ENCODE measurements at regions not wholly inside any gene's neighbourhood (a gene's known extent, or its start where the extent isn't known, plus 50 kb on each side); places are given as distances from the start of the nearest gene placed in this dataset.
"Not testable (repeated sequence)": the region's sequence is repeated elsewhere in the genome, so short reads cannot be mapped to it uniquely, and the experiment has no call there.

DNA sequence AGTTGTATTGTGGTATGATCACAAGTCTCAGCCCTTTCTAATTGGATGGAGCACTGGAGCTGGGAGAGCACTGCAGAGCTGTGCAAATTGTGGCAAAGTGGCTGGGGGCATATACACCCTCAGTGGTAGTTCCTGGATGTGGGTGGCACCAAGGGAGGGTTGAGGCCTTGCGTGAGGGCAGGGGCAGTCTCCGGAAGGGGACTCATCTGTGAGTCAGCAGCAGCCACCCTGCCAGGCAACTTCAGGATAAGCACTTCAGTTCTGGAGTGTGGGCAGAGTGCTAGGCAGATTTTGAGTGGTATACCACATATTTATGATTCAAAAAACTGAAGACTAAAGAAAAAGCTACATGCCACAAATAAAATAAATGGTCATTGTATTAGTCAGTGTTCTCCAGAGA lies 210.5 kb downstream of the ETV1 start:
- Mint-ChIP-seq H3K4me3 (no peak overlapping the region), H3K27ac (no peak overlapping the region), H3K9me3 (no peaks in the 10 kb centered on the region), H3K36me3 (no peaks in the 10 kb centered on the region), H3K4me1 (no peaks in the 10 kb centered on the region), H3K27me3 (no peaks in the 10 kb centered on the region)
- DNase-seq (no peak), ATAC-seq (ENCODE audit: low read depth in 2 of 2) (no peak)

DNA sequence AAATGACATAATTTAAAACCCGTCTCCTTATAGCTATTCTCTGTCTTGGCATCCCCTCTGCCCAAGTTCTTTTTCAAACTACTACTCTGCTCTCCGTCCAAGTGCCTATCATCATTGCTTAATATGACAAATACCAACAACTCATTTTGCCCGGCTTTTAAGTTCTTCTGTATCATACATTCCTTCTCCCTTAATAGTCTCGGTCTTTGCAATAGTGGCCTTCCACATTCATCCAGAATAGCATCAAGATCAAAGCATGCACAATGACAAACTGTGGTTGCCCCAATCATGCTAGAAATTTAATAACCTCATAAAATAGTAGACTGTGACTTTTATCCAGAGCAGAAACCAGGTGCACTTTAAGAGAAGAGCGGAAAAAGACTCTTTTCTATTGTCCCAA lies 198.9 kb downstream of the ETV1 start:
- H3K27ac Mint-ChIP-seq, result no peak overlapping the region
- no peak for ATAC-seq (ENCODE audit: low read depth in 2 of 2)

DNA sequence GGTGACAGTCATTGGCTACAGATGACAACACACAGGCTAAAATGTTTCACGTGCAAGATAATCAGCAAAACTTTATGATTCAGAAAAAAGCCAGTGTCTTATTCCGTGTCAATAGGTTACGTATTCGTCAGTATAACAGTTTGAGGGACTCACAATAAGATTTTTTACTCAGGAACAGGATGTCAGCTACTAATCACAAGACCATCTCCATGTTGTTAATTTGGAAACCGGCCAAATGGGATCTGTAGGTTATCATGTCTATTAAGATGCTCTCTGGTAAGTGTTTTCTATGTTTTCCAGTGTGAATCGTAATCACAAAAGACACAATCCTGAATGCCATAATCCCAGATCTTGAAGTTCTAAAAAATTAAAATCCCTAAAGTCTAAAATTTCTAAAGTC lies 197.3 kb downstream of the ETV1 start:
- Mint-ChIP-seq H3K27ac (no peak overlapping the region), H3K4me1 (no peaks in the 10 kb centered on the region), H3K4me3 (no peak overlapping the region), H3K36me3 (no peaks in the 10 kb centered on the region), H3K9me3 (peaks cover 0 to 1% (median 0%) of the 10 kb centered on the region in 7 donors), H3K27me3 (no peaks in the 10 kb centered on the region)
- no peak for ATAC-seq (ENCODE audit: low read depth in 2 of 2)
- DNase-seq, result no peak

More for the DNA sequence above, 198.9 kb downstream of the ETV1 start:
- Mint-ChIP-seq H3K27me3 (no peaks in the 10 kb centered on the region), H3K9me3 (peaks cover 0 to 3% (median 0%) of the 10 kb centered on the region in 7 donors), H3K4me3 (no peak overlapping the region), H3K36me3 (no peaks in the 10 kb centered on the region), H3K4me1 (no peaks in the 10 kb centered on the region)
- no peak for DNase-seq

DNA sequence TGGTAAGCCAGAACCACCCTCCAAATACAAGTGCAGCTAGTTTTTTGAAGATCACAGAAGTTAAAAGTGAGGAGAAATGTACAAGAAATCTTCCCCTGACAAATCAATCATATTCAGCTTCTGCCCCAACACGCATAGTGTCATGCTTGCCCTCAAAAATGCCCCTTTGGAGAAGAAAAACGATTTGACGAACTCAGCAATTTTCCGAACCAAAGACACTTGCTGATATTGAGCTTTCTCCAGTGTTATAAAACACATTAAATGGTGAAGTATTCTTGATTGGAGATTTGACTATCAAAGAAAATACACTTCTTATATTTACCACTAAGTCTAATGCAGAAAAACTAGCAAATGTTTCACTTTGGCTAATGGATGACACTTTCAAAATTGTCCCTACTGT lies 195.5 kb downstream of the ETV1 start:
- Mint-ChIP-seq H3K27me3 (no peaks in the 10 kb centered on the region), H3K9me3 (peaks cover 0 to 5% (median 0%) of the 10 kb centered on the region in 7 donors), H3K27ac (no peak overlapping the region), H3K4me3 (no peak overlapping the region), H3K4me1 (no peaks in the 10 kb centered on the region), H3K36me3 (no peaks in the 10 kb centered on the region)
- ATAC-seq (ENCODE audit: low read depth in 2 of 2) (no peak), DNase-seq (no peak)

DNA sequence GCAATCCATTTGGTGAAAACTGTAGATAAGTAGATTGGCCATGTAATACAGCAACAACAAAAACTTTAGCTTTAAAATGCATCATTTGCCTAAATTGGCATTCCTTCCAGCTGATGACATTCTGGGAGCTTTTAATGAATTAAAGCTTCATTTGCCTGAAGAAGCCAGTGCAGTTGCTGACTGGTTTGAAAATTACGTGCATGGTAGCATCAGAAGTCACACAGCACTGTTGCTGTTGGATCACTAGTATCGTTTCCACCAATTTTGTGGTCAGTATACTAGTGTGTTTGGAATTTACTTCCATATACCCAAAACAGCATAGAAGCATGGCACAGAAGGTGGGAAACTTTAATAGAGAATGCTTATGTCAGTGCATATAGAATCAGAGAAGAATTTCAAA lies 194.9 kb downstream of the ETV1 start:
- Mint-ChIP-seq H3K4me1 (no peaks in the 10 kb centered on the region), H3K4me3 (no peak overlapping the region), H3K9me3 (peaks cover 0 to 5% (median 0%) of the 10 kb centered on the region in 7 donors), H3K36me3 (no peaks in the 10 kb centered on the region), H3K27me3 (no peaks in the 10 kb centered on the region), H3K27ac (no peak overlapping the region)
- DNase-seq, result no peak
- no peak for ATAC-seq (ENCODE audit: low read depth in 2 of 2)

DNA sequence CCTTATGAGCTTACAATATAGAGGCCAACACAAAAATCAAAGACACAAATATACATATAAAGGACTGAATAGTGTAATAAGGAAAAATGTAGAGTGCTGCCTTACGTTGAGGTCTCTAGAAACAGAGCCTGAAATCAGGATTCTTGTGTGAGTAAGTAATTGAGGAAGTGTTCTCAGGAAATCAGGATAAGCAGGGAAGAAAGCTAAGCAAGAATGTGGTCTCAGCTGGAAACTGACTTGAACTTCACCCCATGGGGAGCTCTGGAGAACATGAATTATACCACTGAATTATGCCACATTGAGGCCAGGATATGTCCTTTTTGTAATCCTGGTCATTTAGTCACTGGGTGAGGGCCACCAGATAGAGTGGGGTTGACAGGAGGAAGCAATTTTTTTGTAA lies 191.9 kb downstream of the ETV1 start:
- Mint-ChIP-seq H3K27me3 (no peaks in the 10 kb centered on the region), H3K9me3 (peaks cover 0 to 6% (median 0%) of the 10 kb centered on the region in 7 donors), H3K36me3 (no peaks in the 10 kb centered on the region), H3K27ac (no peak overlapping the region), H3K4me1 (no peaks in the 10 kb centered on the region), H3K4me3 (no peak overlapping the region)
- DNase-seq, result no peak
- no peak for ATAC-seq (ENCODE audit: low read depth in 2 of 2)

DNA sequence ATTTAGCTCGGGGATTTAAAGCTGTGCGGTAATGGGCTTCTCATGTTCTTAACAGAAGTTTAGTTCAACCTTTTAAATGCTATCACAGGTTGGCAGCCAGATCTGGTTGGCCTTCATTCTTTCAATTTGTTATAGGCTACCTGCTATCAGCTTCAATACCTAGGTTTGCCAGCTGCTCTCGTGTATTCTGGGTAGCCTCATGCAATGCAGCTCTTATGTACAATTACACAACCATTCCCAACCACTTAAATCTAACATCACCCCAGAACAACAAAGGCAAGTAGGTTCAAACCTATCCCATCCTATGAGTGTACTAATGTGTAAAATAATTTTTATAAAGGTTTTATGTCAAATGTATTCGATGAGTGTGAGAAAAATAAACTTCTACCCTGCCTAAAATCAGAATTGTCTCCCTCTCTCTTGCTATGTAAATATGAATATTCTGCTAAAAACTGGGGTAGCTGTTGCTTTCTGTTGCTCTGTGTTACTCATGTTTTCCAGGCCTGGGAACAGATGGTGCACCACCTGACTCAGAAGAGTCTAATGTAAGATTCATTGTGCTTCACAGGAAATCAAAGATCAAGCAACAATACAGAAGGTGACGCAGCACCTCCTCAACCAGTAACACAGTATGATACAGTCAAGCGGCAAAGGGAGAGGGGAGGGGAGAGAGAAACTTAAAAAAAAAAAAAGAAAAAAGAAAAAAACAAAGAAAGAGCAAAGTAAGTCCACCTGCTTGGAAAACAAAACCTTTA lies 188.6 kb downstream of the ETV1 start:
- H3K4me3 Mint-ChIP-seq, result no peak overlapping the region
- H3K4me1 Mint-ChIP-seq, result no peaks in the 10 kb centered on the region
- no peak overlapping the region for H3K27ac Mint-ChIP-seq
- DNase-seq, result no peak
- no peaks in the 10 kb centered on the region for H3K36me3 Mint-ChIP-seq
- H3K9me3 Mint-ChIP-seq, result peaks cover 1 to 13% (median 7%) of the 10 kb centered on the region in 7 donors
- no peak for ATAC-seq (ENCODE audit: low read depth in 2 of 2)
- H3K27me3 Mint-ChIP-seq, result no peaks in the 10 kb centered on the region

DNA sequence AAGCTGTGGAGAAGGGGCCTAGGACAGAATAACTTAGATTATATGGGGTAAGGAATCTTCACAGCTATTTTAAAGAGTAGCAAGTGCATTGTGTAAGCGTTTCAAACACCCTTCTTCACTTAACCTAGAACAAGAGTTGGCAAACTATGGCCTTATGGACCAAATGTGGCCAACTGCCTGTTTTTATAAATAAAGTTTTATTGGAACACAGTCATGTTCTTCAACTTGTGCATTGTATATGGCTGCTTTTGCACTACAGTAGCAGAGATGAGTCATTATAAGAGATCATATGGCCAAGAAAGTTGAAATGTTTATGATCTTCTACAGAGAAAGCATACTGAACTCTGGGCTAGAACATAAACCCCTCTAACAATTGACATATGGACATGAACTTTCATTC lies 187.8 kb downstream of the ETV1 start:
- Mint-ChIP-seq H3K9me3 (peaks cover 4 to 13% (median 9%) of the 10 kb centered on the region in 7 donors), H3K36me3 (no peaks in the 10 kb centered on the region), H3K27ac (no peak overlapping the region), H3K4me1 (no peaks in the 10 kb centered on the region), H3K4me3 (no peak overlapping the region), H3K27me3 (no peaks in the 10 kb centered on the region)
- ATAC-seq (ENCODE audit: low read depth in 2 of 2) (no peak), DNase-seq (no peak)

DNA sequence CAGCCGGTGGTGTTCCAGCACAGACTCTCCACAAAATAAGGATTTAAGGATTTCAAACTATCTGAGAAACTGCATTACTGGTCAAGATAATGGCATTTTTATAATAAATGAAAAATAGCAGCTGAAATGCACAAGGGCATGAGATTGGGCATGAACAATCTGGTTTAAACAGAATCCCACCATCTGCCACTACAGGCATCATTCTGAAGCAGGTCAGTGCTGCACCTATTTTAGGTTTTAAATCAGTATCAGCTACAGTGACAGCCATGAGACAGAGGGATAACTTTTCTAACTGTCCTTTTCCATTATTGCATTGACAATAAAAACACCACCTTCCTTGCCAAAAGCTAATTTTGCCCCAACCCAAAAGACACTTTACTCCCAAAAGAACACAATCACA lies 186.8 kb downstream of the ETV1 start:
- Mint-ChIP-seq H3K4me3 (no peak overlapping the region), H3K9me3 (peaks cover under 1 to 13% (median 9%) of the 10 kb centered on the region in 7 donors), H3K36me3 (no peaks in the 10 kb centered on the region), H3K27ac (no peak overlapping the region), H3K4me1 (no peaks in the 10 kb centered on the region), H3K27me3 (no peaks in the 10 kb centered on the region)
- ATAC-seq (ENCODE audit: low read depth in 2 of 2), result no peak
- no peak for DNase-seq

DNA sequence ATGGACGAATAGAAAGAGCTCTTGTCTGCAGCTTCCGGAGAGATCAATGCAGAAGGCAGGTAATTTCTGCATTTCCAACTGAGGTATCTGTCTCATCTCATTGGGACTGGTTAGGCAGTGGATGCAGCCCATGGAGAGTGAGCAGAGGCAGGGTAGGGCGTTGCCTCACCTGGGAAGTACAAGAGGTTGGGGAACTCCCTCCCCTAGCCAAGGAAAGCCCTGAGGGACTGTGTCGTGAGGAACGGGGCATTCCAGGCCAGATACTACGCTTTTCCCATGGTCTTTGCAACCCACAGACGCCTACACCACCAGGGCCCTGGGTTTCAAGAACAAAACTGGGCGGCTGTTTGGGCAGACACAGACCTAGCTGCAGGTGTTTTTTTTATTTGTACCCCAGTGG lies 186.3 kb downstream of the ETV1 start:
- no peaks in the 10 kb centered on the region for H3K27me3 Mint-ChIP-seq

DNA sequence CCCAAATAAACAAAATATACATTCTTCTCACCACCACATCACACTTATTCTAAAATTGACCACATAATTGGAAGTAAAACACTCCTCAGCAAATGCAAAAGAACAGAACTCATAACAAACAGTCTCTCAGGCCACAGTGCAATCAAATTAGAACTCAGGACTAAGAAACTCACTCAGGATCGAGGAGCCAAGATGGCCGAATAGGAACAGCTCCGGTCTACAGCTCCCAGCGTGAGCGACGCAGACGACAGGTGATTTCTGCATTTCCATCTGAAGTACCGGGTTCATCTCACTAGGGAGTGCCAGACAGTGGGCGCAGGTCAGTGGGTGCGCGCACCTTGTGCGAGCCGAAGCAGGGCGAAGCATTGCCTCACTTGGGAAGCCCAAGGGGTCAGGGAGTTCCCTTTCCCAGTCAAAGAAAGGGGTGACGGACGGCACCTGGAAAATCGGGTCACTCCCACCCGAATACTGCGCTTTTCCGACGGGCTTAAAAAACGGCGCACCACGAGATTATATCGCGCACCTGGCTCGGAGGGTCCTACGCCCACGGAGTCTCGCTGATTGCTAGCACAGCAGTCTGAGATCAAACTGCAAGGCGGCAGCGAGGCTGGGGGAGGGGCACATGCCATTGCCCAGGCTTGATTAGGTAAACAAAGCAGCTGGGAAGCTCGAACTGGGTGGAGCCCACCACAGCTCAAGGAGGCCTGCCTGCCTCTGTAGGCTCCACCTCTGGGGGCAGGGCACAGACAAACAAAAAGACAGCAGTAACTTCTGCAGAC lies 183.2 kb downstream of the ETV1 start:
- peaks cover 0 to 15% (median 8%) of the 10 kb centered on the region in 7 donors for H3K9me3 Mint-ChIP-seq
- ATAC-seq (ENCODE audit: low read depth in 2 of 2); H3K27me3 Mint-ChIP-seq; H3K4me3 Mint-ChIP-seq; H3K36me3 Mint-ChIP-seq; H3K27ac Mint-ChIP-seq; H3K4me1 Mint-ChIP-seq; DNase-seq: not testable (repeated sequence)

More for the DNA sequence above, 186.3 kb downstream of the ETV1 start:
- no peak overlapping the region for H3K4me3 Mint-ChIP-seq
- no peak for DNase-seq
- no peak for ATAC-seq (ENCODE audit: low read depth in 2 of 2)
- H3K27ac Mint-ChIP-seq, result no peak overlapping the region
- H3K4me1 Mint-ChIP-seq, result no peaks in the 10 kb centered on the region
- H3K9me3 Mint-ChIP-seq, result peaks cover 0 to 13% (median 9%) of the 10 kb centered on the region in 7 donors
- H3K36me3 Mint-ChIP-seq, result no peaks in the 10 kb centered on the region

DNA sequence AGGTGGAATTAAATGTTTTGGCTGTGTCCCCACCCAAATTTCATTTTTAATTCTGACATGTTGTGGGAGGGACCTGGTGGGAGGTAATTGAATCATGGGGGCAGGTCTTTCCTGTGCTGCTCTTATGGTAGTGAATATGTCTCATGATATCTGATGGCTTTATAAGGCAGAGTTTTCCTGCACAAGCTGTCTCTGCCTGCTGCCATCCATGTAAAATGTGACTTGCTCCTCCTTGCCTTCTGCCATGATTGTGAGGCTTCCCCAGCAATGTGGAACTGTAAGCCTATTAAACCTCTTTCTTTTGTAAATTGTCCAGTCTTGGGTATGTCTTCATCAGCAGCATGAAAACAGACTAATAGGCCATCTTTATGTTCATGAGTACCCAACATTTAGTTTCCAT lies 172.2 kb downstream of the ETV1 start:
- not testable (repeated sequence) for H3K4me3 Mint-ChIP-seq; H3K27ac Mint-ChIP-seq; ATAC-seq (ENCODE audit: low read depth in 2 of 2); DNase-seq; H3K27me3 Mint-ChIP-seq; H3K4me1 Mint-ChIP-seq; H3K36me3 Mint-ChIP-seq
- H3K9me3 Mint-ChIP-seq, result peaks cover 8 to 31% (median 13%) of the 10 kb centered on the region in 7 donors

DNA sequence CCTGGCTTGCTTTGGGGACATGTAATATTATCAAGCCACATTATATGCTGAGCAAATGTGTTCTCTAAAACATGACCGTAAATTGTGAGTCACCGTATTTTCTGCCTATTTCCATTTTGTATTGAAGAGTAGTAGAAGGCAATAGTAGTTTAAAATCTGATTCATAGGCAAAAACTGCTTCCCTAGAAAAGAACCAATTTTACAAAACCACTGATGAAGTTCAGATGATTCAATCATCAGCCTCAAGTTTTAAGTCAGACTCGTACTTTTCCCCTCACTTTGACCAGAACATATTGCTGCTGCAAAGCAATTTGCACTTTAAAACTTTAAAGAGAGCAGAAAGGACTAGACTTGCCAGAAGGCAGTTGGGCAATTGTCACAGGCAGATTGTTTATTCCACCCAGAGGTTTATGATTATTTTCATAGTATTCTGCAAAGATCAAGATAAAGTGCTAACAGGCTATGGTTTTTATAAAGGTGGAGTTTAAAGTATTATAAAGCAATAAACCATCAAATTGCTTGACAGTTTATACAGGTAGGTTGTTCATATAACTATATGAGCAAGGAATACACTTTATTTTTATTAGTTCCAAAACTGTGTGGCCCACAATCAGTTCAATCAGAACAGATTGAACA lies 168.2 kb downstream of the ETV1 start:
- H3K36me3 Mint-ChIP-seq, result no peaks in the 10 kb centered on the region
- no peaks in the 10 kb centered on the region for H3K27me3 Mint-ChIP-seq
- no peak for ATAC-seq (ENCODE audit: low read depth in 2 of 2)
- no peak overlapping the region for H3K27ac Mint-ChIP-seq
- peaks cover 6 to 22% (median 12%) of the 10 kb centered on the region in 7 donors for H3K9me3 Mint-ChIP-seq
- H3K4me1 Mint-ChIP-seq, result no peaks in the 10 kb centered on the region
- no peak for DNase-seq
- no peak overlapping the region for H3K4me3 Mint-ChIP-seq

DNA sequence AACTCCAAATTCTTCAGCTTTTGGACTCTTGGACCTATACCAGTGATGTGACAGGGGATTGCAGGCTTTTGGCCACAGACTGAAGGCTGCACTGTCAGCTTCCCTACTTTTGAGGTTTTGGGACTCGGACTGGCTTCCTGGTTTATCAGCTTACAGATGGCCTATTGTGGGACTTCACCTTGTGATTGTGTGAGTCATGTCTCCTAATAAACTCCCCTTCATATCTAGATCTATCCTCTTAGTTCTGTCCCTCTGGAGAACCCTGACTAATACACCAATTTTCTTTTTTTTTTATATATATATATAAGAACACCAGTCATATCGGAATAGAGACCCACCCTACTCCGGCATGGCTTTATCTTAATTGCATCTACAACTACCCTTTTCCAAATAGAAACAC lies 166.8 kb downstream of the ETV1 start:
- no peaks in the 10 kb centered on the region for H3K27me3 Mint-ChIP-seq

More for the DNA sequence above, 166.8 kb downstream of the ETV1 start:
- no peaks in the 10 kb centered on the region for H3K4me1 Mint-ChIP-seq
- H3K9me3 Mint-ChIP-seq, result peaks cover 5 to 16% (median 9%) of the 10 kb centered on the region in 7 donors
- no peak for DNase-seq
- no peak overlapping the region for H3K4me3 Mint-ChIP-seq
- no peaks in the 10 kb centered on the region for H3K36me3 Mint-ChIP-seq
- H3K27ac Mint-ChIP-seq, result no peak overlapping the region
- ATAC-seq (ENCODE audit: low read depth in 2 of 2), result no peak

All from naive B cell (primary cell).